HepG2 (cell line): ENCODE measurements at regions not wholly inside any gene's neighbourhood (a gene's known extent, or its start where the extent isn't known, plus 50 kb on each side); places are given as distances from the start of the nearest gene placed in this dataset.

Experiments used
- ATAC-seq: fragments of 200-7000 bp; cut with Tn5 transposase; 3 replicates; pipeline ENCODE4 v1.9.1; 2020; ENCODE audit warnings: mild to moderate bottlenecking, moderate library complexity
- BruUV-seq: library from RNA; stranded (reverse); fragments of 400-500 nt; replicated peaks from 2 replicates; lab custom pipeline; 2021; lab: Mats Ljungman, UMichigan
- CTCF ChIA-PET: fragments of 300-600 bp; formaldehyde crosslinking; extraction: SDS; loops from one replicate; lab custom pipeline; 2021; ENCODE audit warnings: low total read pairs, inconsistent platforms, low intra/inter-chr PET ratio; lab: Yijun Ruan, JAX
- POLR2A ChIA-PET: fragments of 350-600 bp; sonication (Branson Sonifier 250); formaldehyde crosslinking; loops from one replicate; lab custom pipeline; 2020; ENCODE audit warnings: antibody characterized with exemption, inconsistent platforms; lab: Yijun Ruan, JAX
- DNase-seq: peaks from one replicate; pipeline ENCODE4 v3.0.0-alpha.2; 2015; ENCODE audit warnings: low spot score
- FAIRE-seq: peaks from 3 replicates; lab custom pipeline; 2011; peaks lifted over from hg19 to GRCh38; lab: Jason Lieb, UNC
- H2AFZ ChIP-seq: one replicate; pipeline ENCODE4 v1.6.1; 2011; ENCODE audit warnings: low read length, inconsistent platforms
- H3K27ac ChIP-seq: fragments of 300-600 bp; 3 replicates; pipeline ENCODE4 v1.8.0; 2011; ENCODE audit warnings: mixed run types, mild to moderate bottlenecking, mixed read lengths, low read length, inconsistent platforms; ENCODE audit not compliant: insufficient read depth; ENCODE audit errors: extremely low read length
- H3K27me3 ChIP-seq, 2 experiments: fragments of 200-600 bp in 1 of 2; 2 replicates in 1 of 2; 3 replicates in 1 of 2; pipeline versions ENCODE4 v1.6.0 to v1.8.0; 2011; ENCODE audit warnings: low read length in 2 of 2, mild to moderate bottlenecking in 2 of 2, moderate library complexity in 2 of 2, inconsistent platforms in 1 of 2; ENCODE audit not compliant: insufficient read depth in 2 of 2, control insufficient read depth in 1 of 2
- H3K36me3 ChIP-seq, 2 experiments: fragments of 200-600 bp in 1 of 2; replicated peaks in 1 of 2; 2 replicates in 1 of 2; 3 replicates in 1 of 2; pipeline versions ENCODE4 v1.5.1 to v1.8.0; 2011; ENCODE audit warnings: low read length in 2 of 2, inconsistent platforms in 1 of 2; ENCODE audit not compliant: insufficient read depth in 2 of 2, control insufficient read depth in 1 of 2
- H3K4me1 ChIP-seq: 2 replicates; pipeline ENCODE4 v1.5.1; 2012; ENCODE audit warnings: low read length, inconsistent platforms; ENCODE audit not compliant: insufficient read depth
- H3K4me2 ChIP-seq: 2 replicates; pipeline ENCODE4 v1.6.0; 2011; ENCODE audit warnings: low read depth, low read length, inconsistent platforms
- H3K4me3 ChIP-seq, 3 experiments: fragments of 200-600 bp in 1 of 3; sonication (generic), shearing (Covaris generic) in 1 of 3; replicated peaks in 1 of 3; 2 replicates each; pipeline ENCODE4 v1.5.1; 2011 to 2016; ENCODE audit warnings: low read length in 3 of 3, inconsistent platforms in 2 of 3, low read depth in 2 of 3, mild to moderate bottlenecking in 2 of 3, control low read depth in 1 of 3, mixed read lengths in 1 of 3; ENCODE audit not compliant: insufficient read depth in 1 of 3
- H3K79me2 ChIP-seq: one replicate; pipeline ENCODE4 v1.6.1; 2011; ENCODE audit warnings: low read length, inconsistent platforms; ENCODE audit not compliant: insufficient read depth
- H3K9ac ChIP-seq: 2 replicates; pipeline ENCODE4 v1.6.0; 2011; ENCODE audit warnings: mild to moderate bottlenecking, low read depth, low read length, inconsistent platforms; ENCODE audit not compliant: insufficient read depth
- H3K9me3 ChIP-seq: 2 replicates; pipeline ENCODE4 v1.5.1; 2012; ENCODE audit warnings: mild to moderate bottlenecking, low read length
- H4K20me1 ChIP-seq: 2 replicates; pipeline ENCODE4 v1.6.0; 2011; ENCODE audit warnings: inconsistent platforms, mild to moderate bottlenecking, low read length, moderate library complexity; ENCODE audit not compliant: insufficient read depth
- AGO1 ChIP-seq: fragments of 200-400 bp; formaldehyde crosslinking; IDR thresholded peaks from 2 replicates; pipeline ENCODE4 v1.6.1; 2017; ENCODE audit warnings: mild to moderate bottlenecking, low read depth, low read length, moderate library complexity; ENCODE audit not compliant: poor library complexity, severe bottlenecking
- CREBL2 ChIP-seq: sonication (generic); formaldehyde crosslinking; IDR thresholded peaks from 2 replicates; pipeline ENCODE4 v1.8.1; 2023; ENCODE audit warnings: missing genetic modification reagents, mild to moderate bottlenecking, borderline replicate concordance
- DMTF1 ChIP-seq: sonication (generic); formaldehyde crosslinking; IDR thresholded peaks from 2 replicates; pipeline ENCODE4 v1.4.0; 2020; ENCODE audit warnings: mild to moderate bottlenecking, missing genetic modification reagents
- FOXM1 ChIP-seq: sonication (generic); formaldehyde crosslinking; IDR thresholded peaks from 2 replicates; pipeline ENCODE4 v1.5.0; 2020; ENCODE audit warnings: missing genetic modification reagents
- IRX3 ChIP-seq: sonication (generic); formaldehyde crosslinking; IDR thresholded peaks from 2 replicates; pipeline ENCODE4 v1.8.1; 2023; ENCODE audit warnings: mild to moderate bottlenecking, low read depth, missing genetic modification reagents, borderline replicate concordance
- KAT7 ChIP-seq: IDR thresholded peaks from 2 replicates; pipeline ENCODE4 v1.6.1; 2018; ENCODE audit warnings: borderline replicate concordance, missing compliant biosample characterization
- RFX3 ChIP-seq: IDR thresholded peaks from 2 replicates; pipeline ENCODE4 v1.6.1; 2016; ENCODE audit warnings: missing biosample characterization, missing genetic modification reagents
- SATB2 ChIP-seq: sonication (generic); formaldehyde crosslinking; IDR thresholded peaks from 2 replicates; pipeline ENCODE4 v1.5.0; 2020; ENCODE audit warnings: missing genetic modification reagents
- TBP ChIP-seq: sonication (generic); formaldehyde crosslinking; IDR thresholded peaks from 2 replicates; pipeline ENCODE4 v1.5.0; 2020; ENCODE audit warnings: missing genetic modification reagents
- THAP7 ChIP-seq: sonication (generic); formaldehyde crosslinking; IDR thresholded peaks from 2 replicates; pipeline ENCODE4 v1.8.1; 2023; ENCODE audit warnings: mild to moderate bottlenecking, missing genetic modification reagents
- ZFP62 ChIP-seq: sonication (generic); formaldehyde crosslinking; IDR thresholded peaks from 2 replicates; pipeline ENCODE4 v1.4.0; 2020; ENCODE audit warnings: missing genetic modification reagents
- ZFX ChIP-seq: sonication (generic); formaldehyde crosslinking; IDR thresholded peaks from 2 replicates; pipeline ENCODE4 v1.4.0; 2020; ENCODE audit warnings: mild to moderate bottlenecking, low read depth, missing genetic modification reagents, moderate library complexity
- ZMYM4 ChIP-seq: sonication (generic); formaldehyde crosslinking; IDR thresholded peaks from 2 replicates; pipeline ENCODE4 v1.8.1; 2023; ENCODE audit warnings: mild to moderate bottlenecking, missing genetic modification reagents
- ZNF17 ChIP-seq: sonication (generic); formaldehyde crosslinking; IDR thresholded peaks from 2 replicates; pipeline ENCODE4 v1.5.0; 2020; ENCODE audit warnings: mild to moderate bottlenecking, missing genetic modification reagents
- ZNF180 ChIP-seq: sonication (generic); formaldehyde crosslinking; IDR thresholded peaks from 2 replicates; pipeline ENCODE4 v1.4.0; 2020; ENCODE audit warnings: low read depth, missing genetic modification reagents, borderline replicate concordance
- ZNF207 ChIP-seq: fragments of 450-650 bp; IDR thresholded peaks from 2 replicates; pipeline ENCODE4 v1.6.1; 2016; ENCODE audit warnings: antibody characterized with exemption, borderline replicate concordance
- ZNF251 ChIP-seq: sonication (generic); formaldehyde crosslinking; IDR thresholded peaks from 2 replicates; pipeline ENCODE4 v1.9.0; 2021; ENCODE audit warnings: mild to moderate bottlenecking, missing genetic modification reagents
- ZNF496 ChIP-seq: sonication (generic); formaldehyde crosslinking; IDR thresholded peaks from 2 replicates; pipeline ENCODE4 v1.8.1; 2023; ENCODE audit warnings: mild to moderate bottlenecking, moderate library complexity, missing genetic modification reagents; ENCODE audit not compliant: insufficient replicate concordance
- ZNF674 ChIP-seq: sonication (generic); formaldehyde crosslinking; IDR thresholded peaks from 2 replicates; pipeline ENCODE4 v1.5.0; 2020; ENCODE audit warnings: low read depth, mild to moderate bottlenecking, missing genetic modification reagents
- ZSCAN12 ChIP-seq: sonication (generic); formaldehyde crosslinking; IDR thresholded peaks from 2 replicates; pipeline ENCODE4 v1.9.0; 2021; ENCODE audit warnings: mild to moderate bottlenecking, missing genetic modification reagents
- WGBS: methylation state at CpG from one replicate; pipeline ENCODE4 v1.1.6; 2017; ENCODE audit warnings: low lambda C conversion rate; 5-methylcytosine and 5-hydroxymethylcytosine counted together
- in situ Hi-C: cut with HindIII; loops from 2 replicates; pipeline ENCODE4 v1.10.0; 2017; ENCODE audit warnings: low pct_unique_long_range_greater_than_20kb; ENCODE audit not compliant: extremely low pct_ligation_motif_present
- intact Hi-C: fragments of 100-400 bp; cut with micrococcal nuclease; formaldehyde crosslinking; loops from one replicate; pipeline ENCODE4 v1.10.0; 2022; ENCODE audit not compliant: unreplicated experiment
- TF ChIP-seq, protein P1 (sequence below): sonication (generic); formaldehyde crosslinking; conservative IDR thresholded peaks from 2 replicates; pipeline ENCODE4 v1.5.0; 2020; ENCODE audit warnings: missing genetic modification reagents

- TF ChIP-seq ZFX (CRISPR knock-in tag) (0 out of 2 replicates have a peak, but pooled peaks have one; percentile 25), FOXM1 (no peak), ZNF180 (CRISPR knock-in tag) (no peak), ZSCAN12 (no peak), ZNF207 (no peak), SATB2 (CRISPR knock-in tag) (no peak), KAT7 (CRISPR knock-in tag) (no peak), ZMYM4 (CRISPR knock-in tag) (0 out of 2 replicates have a peak, but pooled peaks have one; percentile 27), RFX3 (CRISPR knock-in tag) (no peak)
These were observed 207.3 kb downstream of the TMEM38B start (continued) for GRCh38 chr9:105901514-105902109.

GRCh38 chr9:105908069-105908468, 213.7 kb downstream of the TMEM38B start:
- CTCF ChIA-PET: no interaction called here
- intact Hi-C loops: no loop called here
- TF ChIP-seq IRX3 (no peak), ZNF17 (no peak), DMTF1 (CRISPR knock-in tag) (no peak), AGO1 (no peak), TBP (CRISPR knock-in tag) (no peak), ZNF251 (no peak), ZNF674 (CRISPR knock-in tag) (no peak), CREBL2 (no peak), THAP7 (CRISPR knock-in tag) (no peak), ZNF496 (no peak), ZFP62 (CRISPR knock-in tag) (no peak)
- TF ChIP-seq, protein P1, sequence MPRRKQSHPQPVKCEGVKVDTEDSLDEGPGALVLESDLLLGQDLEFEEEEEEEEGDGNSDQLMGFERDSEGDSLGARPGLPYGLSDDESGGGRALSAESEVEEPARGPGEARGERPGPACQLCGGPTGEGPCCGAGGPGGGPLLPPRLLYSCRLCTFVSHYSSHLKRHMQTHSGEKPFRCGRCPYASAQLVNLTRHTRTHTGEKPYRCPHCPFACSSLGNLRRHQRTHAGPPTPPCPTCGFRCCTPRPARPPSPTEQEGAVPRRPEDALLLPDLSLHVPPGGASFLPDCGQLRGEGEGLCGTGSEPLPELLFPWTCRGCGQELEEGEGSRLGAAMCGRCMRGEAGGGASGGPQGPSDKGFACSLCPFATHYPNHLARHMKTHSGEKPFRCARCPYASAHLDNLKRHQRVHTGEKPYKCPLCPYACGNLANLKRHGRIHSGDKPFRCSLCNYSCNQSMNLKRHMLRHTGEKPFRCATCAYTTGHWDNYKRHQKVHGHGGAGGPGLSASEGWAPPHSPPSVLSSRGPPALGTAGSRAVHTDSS: no peak

More at GRCh38 chr9:105908069-105908468, 213.7 kb downstream of the TMEM38B start:
- Histone ChIP-seq H3K9ac (no peak overlapping the region), H2AFZ (no peak overlapping the region), H3K27ac (no peak overlapping the region), H3K79me2 (no peaks in the 10 kb centered on the region), H3K9me3 (no peaks in the 10 kb centered on the region), H3K36me3 (no peaks in the 10 kb centered on the region), H3K4me2 (no peak overlapping the region), H4K20me1 (no peaks in the 10 kb centered on the region), H3K27me3 (no peaks in the 10 kb centered on the region), H3K4me1 (peaks cover 17% of the 10 kb centered on the region), H3K4me3 (no peak overlapping the region)
- no peak for ATAC-seq
- in situ Hi-C loops: loop anchor here (25.0 kb wide), 1 partner anchor 1254 kb away; no protein-coding TSS in a partner anchor
- FAIRE-seq: no peak
- POLR2A ChIA-PET: interaction anchor here (0.6 kb wide), 1 partner anchor 1332 kb away, joined by 3 read pairs; no protein-coding TSS in a partner anchor
- BruUV-seq: no TSS peak
- WGBS: 15% methylated on average over 2 of the region's 2 CpGs
- DNase-seq: no peak
